ENCODE measurements at regions not wholly inside any gene's neighbourhood (a gene's known extent, or its start where the extent isn't known, plus 50 kb on each side); places are given as distances from the start of the nearest gene placed in this dataset.

DNA sequence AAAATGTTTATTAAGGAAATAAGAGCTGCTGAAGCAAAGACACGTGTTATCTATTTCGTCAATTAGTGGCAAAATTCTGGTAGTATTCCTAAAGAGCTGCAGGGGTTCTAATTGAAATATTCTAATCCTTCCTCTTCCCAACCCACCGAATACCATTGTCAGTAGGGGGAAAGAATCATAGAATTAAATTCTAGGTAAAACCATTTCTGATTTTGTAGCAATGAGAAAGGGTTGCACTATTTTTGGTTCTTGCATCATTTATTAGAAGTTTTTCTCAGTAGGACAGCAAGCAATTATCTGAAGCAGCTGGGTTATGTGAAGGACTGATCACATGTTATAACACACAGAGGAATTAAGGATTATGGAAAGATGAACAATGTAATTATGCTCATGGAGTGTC, 80.3 kb upstream of the SEMA6A start:
- no peak overlapping the region for H3K4ac ChIP-seq (ENCODE audit: low read depth, low read length)
- no peaks in the 10 kb centered on the region for H4K20me1 ChIP-seq (ENCODE audit: control insufficient read depth, insufficient read depth, insufficient read length)
- H2BK12ac ChIP-seq (ENCODE audit: insufficient read length, low read depth, low read length): no peak overlapping the region
- H3K56ac ChIP-seq (ENCODE audit: insufficient read length, low read depth, low read length): no peak overlapping the region
- TF ChIP-seq, protein P1, sequence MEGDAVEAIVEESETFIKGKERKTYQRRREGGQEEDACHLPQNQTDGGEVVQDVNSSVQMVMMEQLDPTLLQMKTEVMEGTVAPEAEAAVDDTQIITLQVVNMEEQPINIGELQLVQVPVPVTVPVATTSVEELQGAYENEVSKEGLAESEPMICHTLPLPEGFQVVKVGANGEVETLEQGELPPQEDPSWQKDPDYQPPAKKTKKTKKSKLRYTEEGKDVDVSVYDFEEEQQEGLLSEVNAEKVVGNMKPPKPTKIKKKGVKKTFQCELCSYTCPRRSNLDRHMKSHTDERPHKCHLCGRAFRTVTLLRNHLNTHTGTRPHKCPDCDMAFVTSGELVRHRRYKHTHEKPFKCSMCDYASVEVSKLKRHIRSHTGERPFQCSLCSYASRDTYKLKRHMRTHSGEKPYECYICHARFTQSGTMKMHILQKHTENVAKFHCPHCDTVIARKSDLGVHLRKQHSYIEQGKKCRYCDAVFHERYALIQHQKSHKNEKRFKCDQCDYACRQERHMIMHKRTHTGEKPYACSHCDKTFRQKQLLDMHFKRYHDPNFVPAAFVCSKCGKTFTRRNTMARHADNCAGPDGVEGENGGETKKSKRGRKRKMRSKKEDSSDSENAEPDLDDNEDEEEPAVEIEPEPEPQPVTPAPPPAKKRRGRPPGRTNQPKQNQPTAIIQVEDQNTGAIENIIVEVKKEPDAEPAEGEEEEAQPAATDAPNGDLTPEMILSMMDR (conservative IDR thresholded peaks at IDR 0.05): no peak
- no peaks in the 10 kb centered on the region for H3K27me3 ChIP-seq (ENCODE audit: insufficient read depth, low read length)
- H3K27ac ChIP-seq (ENCODE audit: insufficient read length, low read depth, low read length): no peak overlapping the region
- H4K91ac ChIP-seq (ENCODE audit: insufficient read length, low read depth, low read length): no peak overlapping the region
- Mint-ChIP-seq H3K27ac (peak overlapping the region in 2 of 3 experiments; percentile 50 to 78; a peak in 4 of 7 replicates), H3K9me3 (no peaks in the 10 kb centered on the region), H3K27me3 (ENCODE audit: low read depth) (no peaks in the 10 kb centered on the region), H3K36me3 (ENCODE audit: insufficient read depth in 1 of 3, low read depth in 3 of 3) (no peaks in the 10 kb centered on the region; a peak in 1 of 7 replicates), H3K4me3 (peak overlapping the region in 1 of 2 experiments; percentile 11; a peak in 2 of 5 replicates), H3K4me1 (peaks cover 56 to 60% of the 10 kb centered on the region in 2 experiments)
- no peak overlapping the region for H3K18ac ChIP-seq (ENCODE audit: insufficient read length, low read depth, low read length)
- H2BK15ac ChIP-seq (ENCODE audit: low read depth, low read length): no peak overlapping the region
- H3K14ac ChIP-seq (ENCODE audit: insufficient read depth, low read length): no peak overlapping the region
- H2AFZ ChIP-seq (ENCODE audit: low read length): no peak overlapping the region
- no peaks in the 10 kb centered on the region for H3K79me2 ChIP-seq (ENCODE audit: insufficient read depth, low read length)
- H4K5ac ChIP-seq (ENCODE audit: insufficient read length, low read depth, low read length): no peak overlapping the region
- no peak overlapping the region for H2BK20ac ChIP-seq (ENCODE audit: low read depth, low read length, poor library complexity, severe bottlenecking)
- no peak overlapping the region for H2AK5ac ChIP-seq (ENCODE audit: insufficient read length, low read length)
- H4K8ac ChIP-seq (replicated peaks; ENCODE audit: insufficient read length, low read depth, low read length): no peak overlapping the region
- H3K79me1 ChIP-seq (ENCODE audit: insufficient read depth, low read depth, low read length, poor library complexity, severe bottlenecking): no peaks in the 10 kb centered on the region
- no CpG with 5 or more reads among the region's 3 CpGs for WGBS (ENCODE audit: extremely low coverage, insufficient read length, low lambda C conversion rate)
- H3K4me2 ChIP-seq (ENCODE audit: insufficient read depth, insufficient read length, low read length): no peak overlapping the region
- H3K9ac ChIP-seq (ENCODE audit: extremely low read depth, insufficient read length, low read length): peak overlapping the region; percentile 20
- H3K9me3 ChIP-seq (ENCODE audit: control insufficient read depth, low read depth, low read length): no peaks in the 10 kb centered on the region
- no peak overlapping the region for H2BK5ac ChIP-seq (ENCODE audit: insufficient read length, low read length)
- no peak overlapping the region for H3T11ph ChIP-seq (ENCODE audit: low read length)
- H2BK120ac ChIP-seq (ENCODE audit: low read depth, low read length, poor library complexity, severe bottlenecking): no peak overlapping the region
- no peaks in the 10 kb centered on the region for H3K23me2 ChIP-seq (ENCODE audit: insufficient read length, low read depth, low read length, poor library complexity, severe bottlenecking)
- H3K4me1 ChIP-seq (ENCODE audit: insufficient read depth, low read length): peaks cover 20% of the 10 kb centered on the region
- DNase-seq: no peak
- no peak overlapping the region for H3K23ac ChIP-seq (ENCODE audit: insufficient read length, low read depth, low read length)
